NCI-H2196 treated with DMSO at 0.1 percent for 48 hours (cell line): ENCODE measurements at regions not wholly inside any gene's neighbourhood (a gene's known extent, or its start where the extent isn't known, plus 50 kb on each side); places are given as distances from the start of the nearest gene placed in this dataset.
A peak's percentile ranks its signal among the peaks of the same experiment; 100 is the strongest.

Experiments used
- DNase-seq: peaks from one replicate; lab custom pipeline; 2025; ENCODE audit not compliant: unreplicated experiment; lab: John Stamatoyannopoulos, UW

DNA sequence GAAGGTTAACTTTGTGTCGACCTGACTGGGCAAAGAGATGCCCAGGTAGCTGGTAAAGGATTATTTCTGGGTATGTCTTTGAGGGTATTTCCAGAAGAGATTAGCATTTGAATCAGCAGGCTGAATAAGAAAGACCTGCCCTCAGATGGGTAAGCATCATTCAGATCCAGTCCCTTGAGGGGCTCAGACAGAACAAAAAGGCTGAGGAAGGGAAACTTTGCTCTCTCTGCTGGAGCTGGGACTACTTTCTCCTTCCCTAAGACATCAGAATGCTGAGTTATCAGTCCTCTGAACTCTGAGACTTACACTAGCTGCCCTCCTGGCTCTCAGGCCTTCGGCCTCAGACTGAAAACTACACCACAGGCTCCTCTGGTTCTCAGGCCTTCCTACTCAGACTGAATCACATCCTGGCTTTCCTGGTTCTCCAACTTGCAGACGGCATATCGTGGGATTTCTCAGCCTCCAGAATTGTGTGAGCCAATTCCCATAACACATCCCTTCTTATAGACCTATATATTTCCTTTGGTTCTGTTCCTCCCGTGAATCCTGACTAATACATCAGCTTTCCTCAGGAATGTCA is 982.9 kb downstream of the TUSC7 start:
- no peak for DNase-seq

DNA sequence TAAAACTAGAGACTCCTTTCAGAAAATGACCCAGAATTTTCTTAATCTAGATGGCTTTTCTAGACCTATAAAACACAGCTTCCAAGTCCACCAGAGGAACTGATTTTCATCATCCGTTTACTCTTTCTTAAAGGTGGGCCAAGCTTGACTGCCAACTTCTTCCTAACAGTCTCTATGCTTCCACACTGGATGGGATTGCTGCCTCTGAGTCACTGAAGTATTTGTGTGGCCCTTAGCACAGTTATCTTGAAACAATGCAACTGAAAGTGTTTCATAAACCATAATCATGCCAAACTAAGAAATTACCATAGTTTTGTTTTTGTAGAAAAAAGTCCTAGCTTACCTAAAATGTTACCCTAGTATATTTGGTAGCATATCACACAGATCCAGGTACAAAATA is 985.7 kb downstream of the TUSC7 start:
- DNase-seq: no peak

DNA sequence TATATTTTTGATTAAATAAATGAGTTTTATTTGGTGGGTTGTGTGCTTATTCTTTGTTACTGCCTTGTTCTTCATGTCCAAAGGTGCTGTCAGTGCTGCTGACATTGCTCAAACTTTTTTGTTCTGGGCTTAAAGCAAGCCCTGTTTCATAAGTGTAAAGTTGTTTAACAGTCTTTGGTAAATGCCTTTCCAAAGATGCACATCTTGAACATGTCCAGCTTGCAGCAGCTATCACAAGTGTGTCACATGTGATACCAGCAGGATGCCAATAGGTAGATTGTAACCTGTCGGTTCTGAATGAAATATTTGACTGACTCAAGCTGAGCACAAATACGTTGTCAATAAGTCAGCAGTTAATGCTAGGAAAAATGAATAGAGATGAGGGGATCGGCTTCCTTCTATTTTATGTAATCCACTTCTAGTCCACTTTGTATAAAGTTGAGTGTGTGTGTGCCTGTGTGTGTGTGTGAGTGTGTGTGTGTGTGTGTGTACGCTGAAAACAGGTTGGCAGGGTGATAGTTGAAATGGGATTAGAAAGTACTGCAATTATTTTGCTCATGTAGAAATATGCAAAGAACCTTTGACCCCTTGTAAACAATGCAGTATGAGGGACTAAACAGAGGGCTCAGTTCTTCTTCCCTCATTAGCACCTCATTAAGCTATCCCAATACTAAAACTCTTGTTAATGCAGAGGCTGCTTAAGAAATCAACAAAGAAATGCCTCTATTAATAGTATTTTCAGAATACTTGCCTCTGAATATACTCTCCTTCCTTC is 986.5 kb downstream of the TUSC7 start:
- no peak for DNase-seq

DNA sequence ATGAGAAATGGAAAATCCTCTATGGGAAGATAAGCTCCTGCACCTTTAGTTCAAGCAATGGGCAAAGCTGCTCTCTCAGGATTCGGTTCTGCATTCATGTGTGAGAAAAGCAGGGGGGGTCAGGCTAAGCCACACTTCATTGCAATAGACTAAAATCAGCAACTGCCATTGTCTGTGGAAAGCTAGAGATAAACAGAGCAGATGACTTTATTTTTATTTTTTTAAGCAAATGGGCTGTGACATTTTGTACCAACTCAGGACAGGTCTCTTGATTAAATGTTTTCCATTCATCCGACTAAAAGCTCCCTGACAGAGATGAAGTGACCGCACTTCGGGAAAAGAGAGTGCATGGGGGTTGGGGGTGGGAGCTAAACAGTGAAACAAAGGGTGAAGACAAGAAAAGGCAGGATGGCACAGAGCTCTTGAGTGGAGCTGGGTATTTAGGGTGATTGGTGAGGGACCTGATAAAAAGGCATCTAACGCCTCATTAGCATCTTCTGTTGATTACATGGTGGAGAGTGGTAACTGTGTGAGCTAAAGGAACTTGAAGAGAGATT is 987.4 kb downstream of the TUSC7 start:
- DNase-seq: no peak

DNA sequence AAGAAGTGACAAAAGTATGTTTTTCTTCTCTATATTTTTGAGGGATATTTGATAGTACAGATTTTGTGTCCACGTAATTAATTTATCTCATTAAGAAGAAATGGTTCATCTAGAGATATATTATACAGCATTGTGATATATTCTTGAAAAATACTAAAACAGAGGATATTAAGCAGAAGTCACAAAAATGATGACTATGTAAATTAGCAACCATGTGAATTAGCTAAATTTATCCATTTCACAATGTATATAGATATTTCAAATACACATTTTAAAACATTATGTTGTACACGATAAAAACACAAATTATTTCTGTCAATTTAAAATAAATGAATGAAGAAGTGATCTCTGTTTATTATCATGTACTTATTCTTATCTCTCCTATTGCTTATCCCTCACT is 989.5 kb downstream of the TUSC7 start:
- no peak for DNase-seq

DNA sequence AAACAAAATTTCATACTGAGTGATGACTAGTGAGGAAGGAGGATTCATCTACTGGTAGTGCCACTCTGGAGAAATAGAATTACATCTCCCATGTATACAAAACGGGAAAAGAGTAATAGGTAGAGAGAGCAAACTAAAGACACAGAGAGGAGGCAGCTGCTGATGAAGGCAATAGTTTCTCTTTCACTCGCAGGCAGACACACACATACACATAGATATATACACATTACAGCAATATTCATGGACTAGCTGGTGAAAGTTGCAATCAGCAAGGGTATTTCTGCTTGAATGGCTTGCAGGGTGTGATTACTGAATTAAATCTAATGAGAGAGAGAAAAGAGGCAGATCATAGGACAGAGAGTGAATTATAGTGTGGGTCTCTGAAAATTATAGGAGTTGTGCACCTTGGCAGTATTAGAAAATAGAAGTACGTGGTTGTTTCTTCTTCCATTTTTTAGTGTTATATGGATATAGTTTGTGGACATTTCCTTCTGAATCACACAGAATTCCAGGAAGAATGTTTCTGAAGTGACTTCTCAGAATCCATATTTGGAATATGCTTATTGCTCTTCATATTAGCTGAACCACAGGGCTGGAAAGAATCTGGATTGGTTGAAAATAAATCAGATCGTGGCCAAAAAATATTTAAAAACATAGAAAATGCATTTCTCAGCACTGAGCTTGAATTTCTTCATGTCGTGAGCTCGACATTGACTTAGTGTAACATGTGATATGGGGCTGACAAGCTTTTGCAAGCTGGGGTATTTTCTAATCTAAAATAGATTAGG is 991.2 kb downstream of the TUSC7 start:
- DNase-seq: no peak

DNA sequence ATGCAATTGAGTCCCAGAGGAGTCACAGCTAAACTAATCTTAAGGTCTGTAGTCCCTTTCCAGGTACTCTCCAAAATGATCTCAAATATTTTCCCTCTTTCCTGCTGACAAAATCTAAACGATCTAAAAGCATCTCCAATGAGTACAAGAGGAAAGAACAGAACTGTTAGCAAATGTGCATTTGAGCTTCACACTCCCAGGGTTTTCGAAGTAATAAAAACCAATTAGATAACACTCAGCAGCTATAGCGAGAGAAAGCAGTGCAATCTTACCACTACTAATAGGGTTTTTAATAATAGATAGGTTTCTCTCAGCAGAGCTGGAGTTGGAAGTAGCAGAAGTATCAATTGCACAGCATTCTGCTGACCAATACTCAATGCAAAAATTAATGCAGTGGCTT is 995.4 kb downstream of the TUSC7 start:
- DNase-seq: no peak

DNA sequence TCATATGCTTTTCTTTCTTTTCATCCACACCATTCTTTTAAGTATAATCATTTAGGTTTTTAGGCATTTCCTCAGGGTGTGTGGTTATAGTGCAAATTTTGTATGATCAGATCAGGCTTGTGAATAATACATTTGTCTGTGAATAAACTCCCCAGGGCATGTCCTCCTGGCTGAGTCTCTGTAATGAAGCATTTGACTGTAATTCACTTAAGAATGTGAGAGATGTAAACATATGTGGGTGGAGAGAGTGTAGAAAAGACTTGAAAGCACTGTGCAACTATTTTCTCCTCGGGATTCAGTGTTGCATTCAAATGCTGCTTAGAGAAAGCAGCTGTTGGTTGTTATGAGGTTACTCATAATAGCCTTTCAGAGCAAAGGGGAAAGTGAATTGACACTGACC is 996.5 kb downstream of the TUSC7 start:
- DNase-seq: no peak

DNA sequence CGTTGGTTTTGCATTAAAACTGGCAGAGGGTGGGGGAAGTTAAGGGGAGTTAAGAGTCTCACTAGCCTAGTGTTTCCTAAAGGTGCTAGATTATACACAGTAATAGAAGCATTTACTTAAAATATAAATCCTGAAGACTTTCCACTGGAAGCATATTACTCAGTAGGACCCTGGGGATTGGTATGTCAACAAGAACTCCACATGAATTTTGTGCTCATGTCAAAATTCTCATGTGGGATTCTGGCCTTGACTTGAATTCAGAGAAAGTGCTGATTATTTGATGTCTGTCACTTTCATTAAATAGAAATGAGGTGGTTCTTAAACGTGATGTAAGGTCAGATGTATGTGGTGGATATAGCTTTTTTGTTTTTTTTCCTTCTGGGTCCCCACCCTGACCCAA is 997.2 kb downstream of the TUSC7 start:
- no peak for DNase-seq

DNA sequence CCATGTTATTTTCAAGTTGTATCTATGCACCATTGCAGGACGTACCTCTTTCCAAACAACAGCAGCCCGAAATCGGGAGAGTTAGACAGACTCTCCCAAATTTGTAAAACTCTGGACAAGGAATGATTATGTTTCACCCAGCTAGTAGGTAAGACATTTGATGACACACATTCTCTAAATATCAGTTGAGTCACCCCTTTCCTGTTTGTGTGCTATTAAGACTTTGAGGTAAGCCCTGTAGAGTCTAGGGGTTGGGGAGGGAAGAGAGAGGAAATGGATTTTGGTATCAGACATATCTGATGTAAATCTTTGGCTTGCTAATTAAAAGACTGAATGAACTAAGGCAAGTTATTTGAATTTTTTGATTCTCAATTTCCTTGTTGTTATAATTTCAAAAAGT is 999.0 kb downstream of the TUSC7 start:
- no peak for DNase-seq

DNA sequence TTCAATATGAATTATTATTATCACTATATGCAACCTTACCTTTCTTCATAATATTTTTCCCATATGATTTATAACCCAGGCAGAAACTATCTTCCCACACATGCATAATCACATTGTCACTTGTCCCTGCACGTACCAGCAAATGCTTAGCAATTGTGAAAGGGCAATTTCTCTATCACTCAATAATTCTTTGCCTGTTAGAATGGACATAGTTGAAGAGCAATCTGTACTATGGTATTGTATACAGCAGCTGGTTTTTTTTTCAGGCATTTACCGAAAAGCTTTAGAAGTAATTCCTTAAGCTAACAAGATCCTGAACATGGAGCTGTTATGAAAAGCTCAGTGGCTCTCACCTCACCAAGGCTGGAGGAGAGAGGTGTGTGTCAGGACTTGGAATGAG is 999.5 kb downstream of the TUSC7 start:
- DNase-seq: no peak

DNA sequence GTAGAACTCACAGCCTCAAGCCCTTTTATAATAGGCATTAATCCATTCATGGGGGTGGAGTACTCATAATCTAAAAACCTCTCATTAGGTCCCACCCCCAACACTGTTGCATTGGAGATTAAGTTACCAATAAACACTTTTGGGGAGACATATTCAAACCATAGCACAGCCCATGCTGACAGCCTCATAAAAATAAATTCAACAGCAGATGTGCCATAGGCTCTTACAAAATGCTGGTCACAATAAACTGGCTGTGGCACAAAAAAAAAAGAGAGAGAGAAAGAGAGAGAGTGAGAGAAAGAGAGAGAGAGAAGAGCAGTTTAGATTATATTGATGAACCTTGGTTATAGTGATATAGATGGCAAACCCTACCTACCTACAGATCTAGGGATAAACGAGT is 1000.9 kb downstream of the TUSC7 start:
- no peak for DNase-seq

DNA sequence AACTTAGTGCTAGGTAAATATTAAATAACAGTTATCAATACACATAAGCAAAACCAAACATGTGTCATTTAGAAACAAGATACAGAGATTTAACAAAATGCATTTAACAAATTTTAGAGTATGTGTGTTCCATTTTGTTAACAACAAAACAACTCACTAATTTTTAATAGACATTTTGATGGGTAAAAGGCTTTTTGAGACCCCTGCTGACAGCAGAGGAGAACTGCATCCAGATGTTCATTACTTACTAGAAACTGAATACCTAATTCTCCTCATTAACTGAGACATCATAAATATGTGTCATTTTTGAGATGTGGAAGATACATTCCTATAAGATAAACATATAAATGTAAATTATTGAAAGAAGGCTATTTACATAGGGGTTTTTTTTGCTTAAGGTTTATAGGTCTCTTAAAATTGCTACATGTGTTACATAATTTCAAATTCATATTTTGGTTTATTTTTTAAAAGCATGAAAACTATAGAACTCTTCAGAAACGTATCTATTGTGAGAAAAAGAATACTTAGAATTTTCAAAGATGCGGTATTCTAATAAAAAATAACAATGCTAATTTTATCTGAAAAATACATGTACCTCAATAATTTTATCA is 1009.8 kb downstream of the TUSC7 start:
- DNase-seq: peak; percentile 38

DNA sequence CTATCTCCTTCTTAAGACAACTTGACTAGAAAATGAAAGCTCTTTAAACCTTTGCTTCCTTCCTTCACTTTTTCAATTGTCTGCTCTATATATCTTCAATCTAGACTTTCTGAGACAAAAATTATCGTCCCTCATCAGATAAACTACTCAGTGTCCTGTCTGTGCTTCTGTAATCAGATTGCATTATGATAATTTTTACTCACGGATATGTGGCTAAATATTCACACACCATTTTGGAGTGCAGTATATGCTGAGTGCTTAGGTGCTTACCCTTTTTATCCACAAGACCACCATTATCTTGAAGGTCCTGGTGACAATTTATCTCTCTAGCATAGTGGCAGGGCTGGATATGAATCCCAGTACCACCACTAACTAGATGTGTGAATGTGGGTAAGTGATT is 1012.3 kb downstream of the TUSC7 start:
- DNase-seq: no peak

DNA sequence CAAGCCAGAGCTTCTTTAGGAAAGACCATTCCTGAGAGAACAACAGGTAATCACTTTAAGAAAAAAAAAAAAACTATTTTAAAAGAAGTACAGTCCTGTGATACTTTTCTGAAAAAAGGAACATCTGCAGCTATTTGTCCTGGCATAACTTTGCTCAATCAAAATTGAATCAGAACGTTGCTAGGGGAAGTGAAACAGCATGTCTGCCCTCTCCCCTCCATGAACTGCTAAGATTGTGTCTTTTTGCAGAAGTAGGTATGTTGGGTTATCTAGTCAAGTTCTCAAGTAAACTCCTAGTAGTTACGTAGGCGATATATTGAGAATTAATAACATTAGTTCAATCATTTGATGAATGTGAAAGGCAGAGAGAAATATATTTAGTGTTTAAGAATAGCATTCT is 1013.3 kb downstream of the TUSC7 start:
- DNase-seq: no peak

DNA sequence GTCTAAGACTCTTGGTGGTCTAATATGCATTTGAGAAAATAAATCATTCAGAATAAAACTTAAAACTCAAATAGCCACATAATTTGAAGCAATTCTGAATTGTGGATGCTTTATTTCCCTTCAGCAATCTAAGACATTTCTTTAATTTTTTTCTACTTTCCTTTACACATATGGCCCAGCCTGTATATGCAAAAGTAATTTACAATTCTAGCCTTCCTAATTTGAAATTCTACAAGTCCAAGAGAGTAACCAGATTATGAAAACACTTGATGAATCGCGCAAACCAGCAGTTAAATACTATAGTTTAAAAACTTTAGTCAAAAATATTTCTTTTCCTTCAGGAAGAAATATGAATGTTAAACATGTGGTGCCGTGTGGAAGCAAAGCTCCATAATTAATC is 1014.2 kb downstream of the TUSC7 start:
- DNase-seq: no peak

DNA sequence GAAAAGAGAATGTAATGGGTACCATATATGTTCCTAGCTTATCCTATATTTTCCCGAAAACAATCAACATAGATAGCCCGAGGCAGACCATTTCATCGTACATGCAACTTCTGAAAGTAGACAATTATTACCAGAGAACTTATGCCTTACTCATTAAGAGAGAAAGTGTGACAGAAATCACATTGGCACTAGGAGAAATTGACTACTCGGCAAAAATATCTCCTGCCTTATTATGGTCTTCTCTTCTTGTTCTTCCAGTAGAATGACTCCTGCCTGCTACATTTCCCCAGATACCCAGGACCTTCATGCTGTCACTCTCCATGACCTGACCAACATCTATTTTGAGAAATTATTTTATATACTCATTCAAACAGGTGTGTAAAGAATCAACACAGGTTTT is 1015.7 kb downstream of the TUSC7 start:
- no peak for DNase-seq

DNA sequence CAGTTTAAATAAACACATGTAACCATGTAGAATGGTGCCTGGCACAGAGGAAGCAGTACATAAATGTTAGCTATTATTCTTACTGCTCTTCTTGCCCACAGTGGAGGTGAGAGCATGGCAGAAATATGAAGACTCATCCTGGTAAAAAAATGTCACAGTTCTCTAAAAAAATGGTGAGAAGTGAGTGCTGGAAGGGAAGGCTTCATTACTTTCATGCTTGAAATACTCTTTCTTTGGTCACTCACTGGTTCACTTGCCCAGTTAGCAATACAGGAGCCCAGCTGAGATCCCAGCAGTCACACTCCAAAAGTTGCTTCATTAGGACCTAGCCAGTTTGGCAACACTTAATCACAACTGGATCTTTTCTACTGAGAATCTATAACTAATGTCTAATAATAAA is 1017.2 kb downstream of the TUSC7 start:
- no peak for DNase-seq

DNA sequence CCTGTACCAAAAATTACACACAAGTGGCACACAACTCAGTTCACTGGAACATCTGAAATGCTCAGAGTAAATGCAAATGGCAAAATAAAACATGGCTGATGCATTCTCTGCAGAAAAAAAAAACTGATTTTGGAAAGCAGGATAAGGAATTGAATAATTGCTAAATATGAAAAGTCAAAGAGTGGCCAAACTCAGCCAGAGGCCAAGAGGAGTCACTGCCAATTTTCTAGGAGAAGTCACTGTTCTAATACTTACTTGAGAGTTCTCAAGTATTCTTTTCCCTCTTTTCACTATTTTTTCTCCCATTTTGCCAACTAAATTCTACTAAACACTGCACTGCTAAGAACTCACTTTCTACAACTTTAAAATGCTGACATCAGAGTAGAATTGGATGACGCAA is 1018.6 kb downstream of the TUSC7 start:
- no peak for DNase-seq

DNA sequence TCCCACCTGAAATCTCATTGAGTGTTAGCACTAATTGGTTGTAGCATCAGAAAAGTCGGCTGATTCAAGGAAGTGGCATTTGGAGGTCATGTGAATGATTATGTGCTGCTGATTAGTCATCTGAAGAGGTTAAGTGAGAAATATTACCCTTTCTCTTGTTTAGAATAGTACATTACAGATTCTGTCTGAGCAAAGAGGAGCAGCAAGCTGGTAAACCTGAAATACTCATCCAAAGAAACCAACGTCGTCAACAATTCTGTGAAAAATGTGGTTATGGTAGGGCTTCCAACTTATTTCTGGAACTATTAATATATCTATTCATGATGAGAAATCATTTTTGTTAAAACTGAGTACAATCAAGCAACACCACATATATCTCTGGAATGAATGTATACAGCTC is 1024.9 kb downstream of the TUSC7 start:
- DNase-seq: no peak

DNA sequence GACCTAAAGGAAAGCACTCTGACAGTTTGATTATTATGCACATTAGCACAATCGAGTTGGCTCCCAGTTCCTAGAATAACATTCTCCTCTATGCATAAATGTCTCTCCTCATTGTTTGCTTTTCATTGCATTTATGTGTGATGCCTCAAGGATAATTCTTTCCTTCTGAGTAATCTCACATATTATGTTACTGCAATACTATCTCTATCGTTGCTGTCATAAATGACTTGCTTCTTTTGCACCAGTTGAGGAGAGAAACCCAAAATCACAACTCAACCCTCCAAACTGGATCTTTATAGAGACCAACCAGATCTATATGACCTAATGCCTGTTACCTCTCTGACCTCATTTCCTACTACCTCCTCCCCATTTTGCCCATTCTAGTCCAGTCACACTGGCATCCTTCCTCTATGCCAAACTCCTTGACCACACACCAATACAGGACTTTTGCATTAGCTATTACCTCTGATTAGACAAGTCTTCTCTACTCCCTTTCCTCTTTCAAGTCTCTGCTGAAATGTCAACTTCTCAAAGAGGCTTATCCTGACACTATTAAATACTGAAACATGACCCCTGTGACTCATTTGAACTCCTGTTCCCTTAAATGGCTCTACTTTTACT is 1026.0 kb downstream of the TUSC7 start:
- DNase-seq: no peak
